ENCODE measurements at regions not wholly inside any gene's neighbourhood (a gene's known extent, or its start where the extent isn't known, plus 50 kb on each side); places are given as distances from the start of the nearest gene placed in this dataset.

DNA sequence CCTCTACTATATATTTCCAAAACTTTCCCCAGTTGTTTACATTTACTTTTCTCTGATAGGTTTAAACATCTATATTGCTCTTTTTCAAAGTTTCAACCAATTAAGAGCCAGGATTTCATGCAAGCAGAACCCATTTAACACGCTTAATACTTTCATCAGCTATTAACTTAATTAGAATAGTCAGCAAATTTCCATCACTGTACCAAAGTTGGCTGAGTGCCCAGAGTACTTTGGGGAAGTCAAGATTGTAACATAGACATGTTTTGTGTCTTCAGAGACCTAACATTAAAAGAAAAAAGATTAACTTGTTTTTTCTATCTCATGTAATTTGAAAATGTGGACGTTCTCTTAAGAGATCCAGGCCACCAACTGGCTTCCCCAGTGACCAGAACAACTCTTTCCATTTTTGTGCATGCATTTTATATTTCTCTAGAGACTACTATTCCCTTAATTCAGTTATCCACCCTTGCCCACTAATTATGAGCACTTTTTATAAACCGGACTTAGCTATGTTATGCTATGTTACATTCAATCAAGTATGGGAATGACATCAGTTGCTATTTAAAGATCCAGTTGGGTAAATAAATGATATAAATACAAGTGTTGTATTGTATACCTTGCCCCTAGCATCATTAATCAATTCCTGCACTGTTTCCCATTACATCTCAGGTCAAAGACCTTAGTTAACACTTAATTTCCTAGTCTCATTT, 478.1 kb upstream of the NMUR2 start:
- no peaks in the 10 kb centered on the region for H3K27me3 ChIP-seq (replicated peaks in 1 of 2; ENCODE audit: control insufficient read depth in 2 of 2, insufficient read depth in 2 of 2, low read length in 1 of 2)
- 4% methylated on average over 3 of the region's 3 CpGs for WGBS (ENCODE audit: insufficient coverage, insufficient replicate concordance, low lambda C conversion rate, missing lambda C conversion rate)
- H4K20me1 ChIP-seq (ENCODE audit: control insufficient read depth, insufficient read depth) = no peaks in the 10 kb centered on the region
- no TSS peak for BruUV-seq (replicated peaks)
- DNase-seq (ENCODE audit: low read depth, low spot score) = no peak
- H3K9ac ChIP-seq (ENCODE audit: control insufficient read depth, insufficient read depth, low read length) = no peak overlapping the region
- POLR2A ChIA-PET = no interaction called here
- TF ChIP-seq E4F1 (IDR thresholded peaks at IDR 0.05; ENCODE audit: borderline replicate concordance, partially characterized antibody) (no peak), RFX5 (IDR thresholded peaks at IDR 0.05; ENCODE audit: low read depth, low read length) (no peak), GABPA (IDR thresholded peaks at IDR 0.05; ENCODE audit: low read depth) (no peak), HCFC1 (IDR thresholded peaks at IDR 0.05; ENCODE audit: low read length) (no peak)
- TF ChIP-seq, protein P1, sequence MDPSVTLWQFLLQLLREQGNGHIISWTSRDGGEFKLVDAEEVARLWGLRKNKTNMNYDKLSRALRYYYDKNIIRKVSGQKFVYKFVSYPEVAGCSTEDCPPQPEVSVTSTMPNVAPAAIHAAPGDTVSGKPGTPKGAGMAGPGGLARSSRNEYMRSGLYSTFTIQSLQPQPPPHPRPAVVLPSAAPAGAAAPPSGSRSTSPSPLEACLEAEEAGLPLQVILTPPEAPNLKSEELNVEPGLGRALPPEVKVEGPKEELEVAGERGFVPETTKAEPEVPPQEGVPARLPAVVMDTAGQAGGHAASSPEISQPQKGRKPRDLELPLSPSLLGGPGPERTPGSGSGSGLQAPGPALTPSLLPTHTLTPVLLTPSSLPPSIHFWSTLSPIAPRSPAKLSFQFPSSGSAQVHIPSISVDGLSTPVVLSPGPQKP (IDR thresholded peaks at IDR 0.05; ENCODE audit: low read depth, low read length) = no peak
- RAD21 ChIA-PET (ENCODE audit: unreplicated experiment) = no interaction called here
- H3K79me2 ChIP-seq (ENCODE audit: control insufficient read depth, insufficient read depth, low read length) = no peaks in the 10 kb centered on the region
- in situ Hi-C loops (cut with MboI) = no loop called here
- no peak overlapping the region for H3K27ac ChIP-seq (ENCODE audit: control insufficient read depth, insufficient read depth)
- SMC1A ChIA-PET (ENCODE audit: uncharacterized antibody, unreplicated experiment) = no interaction called here
- CTCF ChIA-PET = no interaction called here
- H3K4me1 ChIP-seq (ENCODE audit: control insufficient read depth, insufficient read depth, low read length) = no peaks in the 10 kb centered on the region
- no peak overlapping the region for H3K4me2 ChIP-seq (ENCODE audit: control insufficient read depth, insufficient read depth)
- intact Hi-C loops (cut with micrococcal nuclease; ENCODE audit: unreplicated experiment) = no loop called here
- H3K4me3 ChIP-seq = no peak overlapping the region
- no peak for ATAC-seq
- no peaks in the 10 kb centered on the region for H3K9me3 ChIP-seq (replicated peaks; ENCODE audit: control insufficient read depth, insufficient read depth, low read length)
- H3K36me3 ChIP-seq (ENCODE audit: control insufficient read depth in 2 of 2, insufficient read depth in 2 of 2, low read length in 1 of 2) = no peaks in the 10 kb centered on the region
- no peak overlapping the region for H2AFZ ChIP-seq (ENCODE audit: control insufficient read depth, low read depth, low read length)
- FAIRE-seq = no peak
